GM12878 (cell line): ENCODE measurements at regions not wholly inside any gene's neighbourhood (a gene's known extent, or its start where the extent isn't known, plus 50 kb on each side); places are given as distances from the start of the nearest gene placed in this dataset.

Experiments used
- ATAC-seq: fragments of 200-7000 bp; cut with Tn5 transposase; 3 replicates; pipeline ENCODE4 v1.9.1; 2020; ENCODE audit warnings: mild to moderate bottlenecking, moderate library complexity
- BruUV-seq: library from RNA; stranded (reverse); fragments of 400-500 nt; replicated peaks from 2 replicates; lab custom pipeline; 2021; lab: Mats Ljungman, UMichigan
- CTCF ChIA-PET: fragments of 300-600 bp; sonication (Branson Sonifier 250); formaldehyde crosslinking; extraction: SDS; loops from one replicate; lab custom pipeline; 2021; ENCODE audit warnings: inconsistent platforms; lab: Yijun Ruan, JAX
- POLR2A ChIA-PET: fragments of 350-600 bp; formaldehyde crosslinking; extraction: SDS; loops from one replicate; lab custom pipeline; 2021; ENCODE audit warnings: inconsistent platforms; lab: Charles Lee
- RAD21 ChIA-PET: fragments of 300-600 bp; sonication (Branson Sonifier 250); formaldehyde crosslinking; loops from one replicate; lab custom pipeline; 2023; ENCODE audit warnings: antibody characterized with exemption; ENCODE audit not compliant: unreplicated experiment; lab: Charles Lee
- SMC1A ChIA-PET: fragments of 300-600 bp; sonication (Branson Sonifier 250); formaldehyde crosslinking; loops from one replicate; lab custom pipeline; 2023; ENCODE audit not compliant: unreplicated experiment, uncharacterized antibody; lab: Charles Lee
- DNase-seq: peaks from one replicate; pipeline ENCODE4 v3.0.0-alpha.2; 2011; ENCODE audit warnings: low read depth, low spot score
- FAIRE-seq: peaks from 3 replicates; lab custom pipeline; 2011; peaks lifted over from hg19 to GRCh38; lab: Jason Lieb, UNC
- H2AFZ ChIP-seq: 2 replicates; pipeline ENCODE4 v1.6.0; 2011; ENCODE audit warnings: low read depth, low read length, control low read depth; ENCODE audit not compliant: control insufficient read depth
- H3K27ac ChIP-seq: 2 replicates; pipeline ENCODE4 v1.5.1; 2011; ENCODE audit warnings: control low read depth; ENCODE audit not compliant: control insufficient read depth, insufficient read depth
- H3K27me3 ChIP-seq, 2 experiments: replicated peaks in 1 of 2; 2 replicates each; pipeline versions ENCODE4 v1.6.0 to v1.6.1; 2011; ENCODE audit warnings: low read length in 1 of 2; ENCODE audit not compliant: control insufficient read depth in 2 of 2, insufficient read depth in 2 of 2
- H3K36me3 ChIP-seq, 2 experiments: 2 replicates each; pipeline ENCODE4 v1.5.1; 2011; ENCODE audit warnings: low read length in 1 of 2; ENCODE audit not compliant: control insufficient read depth in 2 of 2, insufficient read depth in 2 of 2
- H3K4me1 ChIP-seq: 2 replicates; pipeline ENCODE4 v1.6.1; 2011; ENCODE audit warnings: mild to moderate bottlenecking, low read length, moderate library complexity, mixed read lengths; ENCODE audit not compliant: control insufficient read depth, insufficient read depth
- H3K4me2 ChIP-seq: 2 replicates; pipeline ENCODE4 v1.6.0; 2011; ENCODE audit warnings: control low read depth; ENCODE audit not compliant: control insufficient read depth, insufficient read depth
- H3K4me3 ChIP-seq: fragments of 200-600 bp; sonication (generic); 2 replicates; pipeline ENCODE4 v1.5.1; 2016
- H3K79me2 ChIP-seq: 2 replicates; pipeline ENCODE4 v1.6.0; 2011; ENCODE audit warnings: low read length; ENCODE audit not compliant: control insufficient read depth, insufficient read depth
- H3K9ac ChIP-seq: 2 replicates; pipeline ENCODE4 v1.8.0; 2011; ENCODE audit warnings: low read length, control low read depth, mixed read lengths; ENCODE audit not compliant: control insufficient read depth, insufficient read depth
- H3K9me3 ChIP-seq: replicated peaks from 3 replicates; pipeline ENCODE4 v1.5.1; 2011; ENCODE audit warnings: mild to moderate bottlenecking, low read length; ENCODE audit not compliant: control insufficient read depth, insufficient read depth
- H4K20me1 ChIP-seq: 2 replicates; pipeline ENCODE4 v1.6.0; 2011; ENCODE audit not compliant: control insufficient read depth, insufficient read depth
- ASH2L ChIP-seq: fragments of 300-600, 200-600 bp; sonication (generic); IDR thresholded peaks from 2 replicates; pipeline ENCODE4 v1.6.1; 2017; ENCODE audit warnings: low read depth, mild to moderate bottlenecking, borderline replicate concordance
- ATF7 ChIP-seq: fragments of 450-650 bp; IDR thresholded peaks from 2 replicates; pipeline ENCODE4 v1.6.1; 2016; ENCODE audit warnings: low read depth, mild to moderate bottlenecking
- BCL11A ChIP-seq: IDR thresholded peaks from 2 replicates; pipeline ENCODE4 v1.6.1; 2011; ENCODE audit warnings: low read depth, low read length
- BRCA1 ChIP-seq: IDR thresholded peaks from 2 replicates; pipeline ENCODE4 v1.6.1; 2011; ENCODE audit warnings: low read depth, low read length, improper control_type of control experiment
- HDAC6 ChIP-seq: fragments of 200-600 bp; sonication (generic); IDR thresholded peaks from one replicate; pipeline ENCODE4 v1.8.0; 2017; ENCODE audit warnings: antibody characterized with exemption; ENCODE audit not compliant: unreplicated experiment
- KDM1A ChIP-seq: fragments of 200-600 bp; sonication (generic); IDR thresholded peaks from 2 replicates; pipeline ENCODE4 v1.6.1; 2016; ENCODE audit warnings: borderline replicate concordance
- MTA3 ChIP-seq: IDR thresholded peaks from 2 replicates; pipeline ENCODE4 v1.6.1; 2012; ENCODE audit warnings: low read length, inconsistent platforms, borderline replicate concordance
- SMAD1 ChIP-seq: fragments of 450-650 bp; IDR thresholded peaks from 2 replicates; pipeline ENCODE4 v1.6.1; 2018; ENCODE audit warnings: mild to moderate bottlenecking, low read depth; ENCODE audit not compliant: partially characterized antibody
- TCF3 ChIP-seq: IDR thresholded peaks from 2 replicates; pipeline ENCODE4 v1.6.1; 2012; ENCODE audit warnings: low read depth, mild to moderate bottlenecking, low read length, borderline replicate concordance; ENCODE audit not compliant: insufficient read depth
- WRNIP1 ChIP-seq: IDR thresholded peaks from 2 replicates; pipeline ENCODE4 v1.6.1; 2011; ENCODE audit warnings: low read depth, low read length, improper control_type of control experiment, borderline replicate concordance
- WGBS: methylation state at CpG from one replicate; pipeline ENCODE4 v1.1.6; 2016; ENCODE audit warnings: low lambda C conversion rate; ENCODE audit not compliant: insufficient replicate concordance, insufficient coverage; ENCODE audit errors: missing lambda C conversion rate; 5-methylcytosine and 5-hydroxymethylcytosine counted together
- in situ Hi-C: fragments of 300-500 bp; cut with MboI; formaldehyde crosslinking; loops from 9 replicates; pipeline ENCODE4 v1.14.3; 2018; ENCODE audit warnings: mixed read lengths
- intact Hi-C: fragments of 100-400 bp; cut with micrococcal nuclease; formaldehyde crosslinking; loops from one replicate; pipeline ENCODE4 v1.14.2; 2022; ENCODE audit not compliant: unreplicated experiment
- TF ChIP-seq, protein P1 (sequence below): IDR thresholded peaks from 2 replicates; pipeline ENCODE4 v1.6.1; 2011; ENCODE audit warnings: mild to moderate bottlenecking, low read depth, low read length, moderate library complexity; ENCODE audit not compliant: insufficient replicate concordance
- TF ChIP-seq, protein P2 (sequence below): fragments of 450-650 bp; IDR thresholded peaks from 2 replicates; pipeline ENCODE4 v1.6.1; 2016; ENCODE audit warnings: mild to moderate bottlenecking
- TF ChIP-seq, protein P3 (sequence below): fragments of 450-650 bp; IDR thresholded peaks from 2 replicates; pipeline ENCODE4 v1.6.1; 2016; ENCODE audit warnings: mild to moderate bottlenecking

DNA sequence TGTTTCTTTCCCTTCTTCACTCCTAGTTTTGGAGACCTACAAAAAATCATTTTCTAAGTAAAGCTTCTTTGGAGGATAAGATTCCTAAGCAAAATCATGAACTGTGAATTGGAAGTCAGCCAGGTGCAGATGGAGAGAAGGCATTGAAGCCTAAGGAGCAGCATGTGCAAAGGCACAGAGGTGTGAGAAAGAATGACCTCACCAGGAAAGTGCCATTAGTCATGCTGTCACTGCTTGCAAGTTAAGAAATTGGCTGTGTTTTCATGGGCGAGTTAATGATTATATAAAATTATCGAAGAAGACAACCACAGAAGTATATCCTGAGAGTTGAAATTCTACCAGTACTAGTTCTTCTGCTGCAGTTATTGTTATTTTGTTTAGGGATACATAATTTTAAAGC is 80.3 kb upstream of the KLHL1 start:
- no peak; the same call in 2 of the 3 replicates for ATAC-seq
- H3K4me2 ChIP-seq = no peak overlapping the region

DNA sequence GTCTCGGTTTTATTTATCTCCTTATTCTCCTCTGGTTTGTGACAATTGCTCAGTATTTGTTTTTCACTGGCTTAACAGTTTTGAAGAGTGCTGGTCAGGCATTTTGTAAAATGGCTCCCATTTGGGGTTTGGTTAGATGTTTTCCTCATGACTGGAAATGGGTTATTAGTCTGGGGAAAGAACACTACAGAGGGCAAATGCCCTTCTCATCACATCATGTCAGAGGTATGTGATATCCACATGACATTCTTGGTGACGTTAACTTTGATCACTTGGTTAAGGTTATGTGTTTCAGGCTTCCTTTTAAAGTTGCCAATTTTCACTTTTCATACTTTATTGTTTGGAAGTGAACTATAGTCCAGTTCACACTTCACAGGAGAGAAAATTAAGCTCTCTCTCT is 74.8 kb upstream of the KLHL1 start:
- no peak overlapping the region for H3K4me3 ChIP-seq
- POLR2A ChIA-PET = no interaction called here
- 2% methylated on average over 2 of the region's 2 CpGs for WGBS
- H3K4me1 ChIP-seq = no peaks in the 10 kb centered on the region
- no peak overlapping the region for H2AFZ ChIP-seq
- H3K4me2 ChIP-seq = no peak overlapping the region
- no peaks in the 10 kb centered on the region for H3K9me3 ChIP-seq
- in situ Hi-C loops = no loop called here
- SMC1A ChIA-PET = no interaction called here
- H3K36me3 ChIP-seq = no peaks in the 10 kb centered on the region
- DNase-seq = no peak
- CTCF ChIA-PET = no interaction called here
- intact Hi-C loops = no loop called here
- BruUV-seq = no TSS peak
- TF ChIP-seq WRNIP1 (no peak), ASH2L (no peak), KDM1A (no peak), HDAC6 (no peak), BCL11A (no peak), MTA3 (no peak), TCF3 (no peak), SMAD1 (no peak), BRCA1 (no peak)
- TF ChIP-seq, protein P1, sequence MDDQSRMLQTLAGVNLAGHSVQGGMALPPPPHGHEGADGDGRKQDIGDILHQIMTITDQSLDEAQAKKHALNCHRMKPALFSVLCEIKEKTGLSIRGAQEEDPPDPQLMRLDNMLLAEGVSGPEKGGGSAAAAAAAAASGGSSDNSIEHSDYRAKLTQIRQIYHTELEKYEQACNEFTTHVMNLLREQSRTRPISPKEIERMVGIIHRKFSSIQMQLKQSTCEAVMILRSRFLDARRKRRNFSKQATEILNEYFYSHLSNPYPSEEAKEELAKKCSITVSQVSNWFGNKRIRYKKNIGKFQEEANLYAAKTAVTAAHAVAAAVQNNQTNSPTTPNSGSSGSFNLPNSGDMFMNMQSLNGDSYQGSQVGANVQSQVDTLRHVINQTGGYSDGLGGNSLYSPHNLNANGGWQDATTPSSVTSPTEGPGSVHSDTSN = no peak
- TF ChIP-seq, protein P2, sequence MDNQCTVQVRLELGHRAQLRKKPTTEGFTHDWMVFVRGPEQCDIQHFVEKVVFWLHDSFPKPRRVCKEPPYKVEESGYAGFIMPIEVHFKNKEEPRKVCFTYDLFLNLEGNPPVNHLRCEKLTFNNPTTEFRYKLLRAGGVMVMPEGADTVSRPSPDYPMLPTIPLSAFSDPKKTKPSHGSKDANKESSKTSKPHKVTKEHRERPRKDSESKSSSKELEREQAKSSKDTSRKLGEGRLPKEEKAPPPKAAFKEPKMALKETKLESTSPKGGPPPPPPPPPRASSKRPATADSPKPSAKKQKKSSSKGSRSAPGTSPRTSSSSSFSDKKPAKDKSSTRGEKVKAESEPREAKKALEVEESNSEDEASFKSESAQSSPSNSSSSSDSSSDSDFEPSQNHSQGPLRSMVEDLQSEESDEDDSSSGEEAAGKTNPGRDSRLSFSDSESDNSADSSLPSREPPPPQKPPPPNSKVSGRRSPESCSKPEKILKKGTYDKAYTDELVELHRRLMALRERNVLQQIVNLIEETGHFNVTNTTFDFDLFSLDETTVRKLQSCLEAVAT = no peak
- no peaks in the 10 kb centered on the region for H4K20me1 ChIP-seq
- no peak overlapping the region for H3K9ac ChIP-seq
- ATAC-seq = no peak
- H3K79me2 ChIP-seq = no peaks in the 10 kb centered on the region
- no peak overlapping the region for H3K27ac ChIP-seq
- H3K27me3 ChIP-seq = no peaks in the 10 kb centered on the region
- FAIRE-seq = no peak
- RAD21 ChIA-PET = no interaction called here

More for the DNA sequence above, 80.3 kb upstream of the KLHL1 start:
- BruUV-seq = no TSS peak
- RAD21 ChIA-PET = no interaction called here
- Histone ChIP-seq H3K27me3 (no peaks in the 10 kb centered on the region), H2AFZ (no peak overlapping the region), H3K36me3 (no peaks in the 10 kb centered on the region), H3K27ac (no peak overlapping the region), H3K9me3 (no peaks in the 10 kb centered on the region), H4K20me1 (no peaks in the 10 kb centered on the region), H3K4me3 (no peak overlapping the region), H3K79me2 (no peaks in the 10 kb centered on the region), H3K9ac (no peak overlapping the region), H3K4me1 (no peaks in the 10 kb centered on the region)
- intact Hi-C loops (no loop called here), in situ Hi-C loops (no loop called here)
- POLR2A ChIA-PET = no interaction called here
- 21% methylated on average over 2 of the region's 2 CpGs for WGBS
- CTCF ChIA-PET = no interaction called here
- SMC1A ChIA-PET = no interaction called here
- DNase-seq (no peak), FAIRE-seq (no peak)
- TF ChIP-seq ATF7 (peak; percentile 82), SMAD1 (no peak)
- TF ChIP-seq, protein P3, sequence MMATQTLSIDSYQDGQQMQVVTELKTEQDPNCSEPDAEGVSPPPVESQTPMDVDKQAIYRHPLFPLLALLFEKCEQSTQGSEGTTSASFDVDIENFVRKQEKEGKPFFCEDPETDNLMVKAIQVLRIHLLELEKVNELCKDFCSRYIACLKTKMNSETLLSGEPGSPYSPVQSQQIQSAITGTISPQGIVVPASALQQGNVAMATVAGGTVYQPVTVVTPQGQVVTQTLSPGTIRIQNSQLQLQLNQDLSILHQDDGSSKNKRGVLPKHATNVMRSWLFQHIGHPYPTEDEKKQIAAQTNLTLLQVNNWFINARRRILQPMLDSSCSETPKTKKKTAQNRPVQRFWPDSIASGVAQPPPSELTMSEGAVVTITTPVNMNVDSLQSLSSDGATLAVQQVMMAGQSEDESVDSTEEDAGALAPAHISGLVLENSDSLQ = peak; percentile 57; the same call in 1 of the 2 replicates
